ENCODE measurements at regions not wholly inside any gene's neighbourhood (a gene's known extent, or its start where the extent isn't known, plus 50 kb on each side); places are given as distances from the start of the nearest gene placed in this dataset.

GRCh38 chr4:133741766-133742165, 459.8 kb downstream of the PABPC4L start:
- no TSS peak for BruUV-seq (replicated peaks)
- DNase-seq (ENCODE audit: low read depth, low spot score) (no peak), ATAC-seq (no peak)
- POLR2A ChIA-PET, result no interaction called here
- in situ Hi-C loops (cut with HindIII; ENCODE audit: low pct_unique_long_range_greater_than_20kb, low sequenced_read_pairs), result no loop called here
- TF ChIP-seq TCF7L2 (IDR thresholded peaks at IDR 0.05; ENCODE audit: low read depth, low read length) (no peak), CTCF (IDR thresholded peaks at IDR 0.05) (no peak), SIN3A (IDR thresholded peaks at IDR 0.05; ENCODE audit: borderline replicate concordance, insufficient read depth, low read depth, low read length) (no peak), REST (IDR thresholded peaks at IDR 0.05; ENCODE audit: insufficient read depth in 1 of 2, low read depth in 2 of 2, low read length in 1 of 2) (no peak), POLR2AphosphoS5 (IDR thresholded peaks at IDR 0.05; ENCODE audit: low read depth, low read length) (no peak)
- CTCF ChIA-PET, result no interaction called here
- intact Hi-C loops (cut with micrococcal nuclease; ENCODE audit: unreplicated experiment), result no loop called here
- Histone ChIP-seq H3K4me1 (ENCODE audit: control insufficient read depth, insufficient read depth, low read length) (no peaks in the 10 kb centered on the region), H3K9me3 (ENCODE audit: control insufficient read depth, insufficient read depth, low read depth, low read length) (no peaks in the 10 kb centered on the region), H3K4me3 (ENCODE audit: low read depth in 2 of 2, low read length in 2 of 2) (no peak overlapping the region), H3K36me3 (ENCODE audit: control insufficient read depth, insufficient read depth, low read length) (no peaks in the 10 kb centered on the region), H3K27me3 (ENCODE audit: control insufficient read depth, insufficient read depth, low read length) (no peaks in the 10 kb centered on the region), H3K27ac (ENCODE audit: low read length) (no peak overlapping the region)

- Histone ChIP-seq H3K4me1 (ENCODE audit: control insufficient read depth, insufficient read depth, low read length) (no peaks in the 10 kb centered on the region), H3K27ac (ENCODE audit: low read length) (no peak overlapping the region), H3K4me3 (ENCODE audit: low read depth in 2 of 2, low read length in 2 of 2) (no peak overlapping the region), H3K36me3 (ENCODE audit: control insufficient read depth, insufficient read depth, low read length) (no peaks in the 10 kb centered on the region), H3K9me3 (ENCODE audit: control insufficient read depth, insufficient read depth, low read depth, low read length) (no peaks in the 10 kb centered on the region), H3K27me3 (ENCODE audit: control insufficient read depth, insufficient read depth, low read length) (no peaks in the 10 kb centered on the region)
- intact Hi-C loops (cut with micrococcal nuclease; ENCODE audit: unreplicated experiment) (no loop called here), in situ Hi-C loops (cut with HindIII; ENCODE audit: low pct_unique_long_range_greater_than_20kb, low sequenced_read_pairs) (no loop called here)
- ChIA-PET CTCF (no interaction called here), POLR2A (no interaction called here)
- BruUV-seq (replicated peaks), result no TSS peak
- DNase-seq (ENCODE audit: low read depth, low spot score), result no peak
- TF ChIP-seq CTCF (IDR thresholded peaks at IDR 0.05), result no peak
- TF ChIP-seq POLR2AphosphoS5 (IDR thresholded peaks at IDR 0.05; ENCODE audit: low read depth, low read length), result no peak
- TF ChIP-seq SIN3A (IDR thresholded peaks at IDR 0.05; ENCODE audit: borderline replicate concordance, insufficient read depth, low read depth, low read length), result no peak
- no peak for TF ChIP-seq REST (IDR thresholded peaks at IDR 0.05; ENCODE audit: insufficient read depth in 1 of 2, low read depth in 2 of 2, low read length in 1 of 2)
- no peak for TF ChIP-seq TCF7L2 (IDR thresholded peaks at IDR 0.05; ENCODE audit: low read depth, low read length)
- ATAC-seq, result no peak
Measured at GRCh38 chr4:133720001-133720400, 481.6 kb downstream of the PABPC4L start.

All from Panc1 (cell line).